K562 (cell line): ENCODE measurements at regions not wholly inside any gene's neighbourhood (a gene's known extent, or its start where the extent isn't known, plus 50 kb on each side); places are given as distances from the start of the nearest gene placed in this dataset.

Source experiments
- ATF7 ChIP-seq: fragments of 450-650 bp; IDR thresholded peaks from 2 replicates; pipeline ENCODE4 v1.7.1; 2014; ENCODE audit warnings: mild to moderate bottlenecking, moderate library complexity
- CBFA2T2 ChIP-seq: fragments of 450-650 bp; conservative IDR thresholded peaks from 2 replicates; pipeline ENCODE4 v1.6.1; 2017; ENCODE audit warnings: mild to moderate bottlenecking
- CEBPB ChIP-seq: fragments of 450-650 bp; IDR thresholded peaks from 2 replicates; pipeline ENCODE4 v1.6.1; 2016; ENCODE audit warnings: missing genetic modification characterization, missing compliant biosample characterization
- JUND ChIP-seq, 2 experiments: IDR thresholded peaks; 2 replicates in 1 of 2; 3 replicates in 1 of 2; pipeline ENCODE4 v1.6.1; 2011; ENCODE audit warnings: borderline replicate concordance in 2 of 2, low read depth in 2 of 2, low read length in 2 of 2, improper control_type of control experiment in 1 of 2, missing biosample characterization in 1 of 2, missing genetic modification characterization in 1 of 2, missing genetic modification reagents in 1 of 2
- NFYB ChIP-seq: IDR thresholded peaks from 2 replicates; pipeline ENCODE4 v1.6.1; 2011; ENCODE audit warnings: mild to moderate bottlenecking, moderate library complexity; ENCODE audit not compliant: insufficient read length; ENCODE audit errors: extremely low read depth
- SOX6 ChIP-seq: fragments of 450-650 bp; IDR thresholded peaks from 2 replicates; pipeline ENCODE4 v1.6.1; 2014; ENCODE audit warnings: mild to moderate bottlenecking
- SRF ChIP-seq, 2 experiments: fragments of 250-450, 450-650 bp in 1 of 2; sonication (Bioruptor Pico) in 1 of 2; sonication (generic) in 1 of 2; formaldehyde crosslinking; IDR thresholded peaks; 2 replicates each; pipeline versions ENCODE4 v1.5.0 to v1.5.1; 2020 to 2022; ENCODE audit warnings: mild to moderate bottlenecking in 1 of 2, missing genetic modification reagents in 1 of 2
- TCF7 ChIP-seq: sonication (generic); IDR thresholded peaks from 2 replicates; pipeline ENCODE4 v1.6.1; 2016; ENCODE audit warnings: antibody characterized with exemption, borderline replicate concordance
- TEAD4 ChIP-seq, 2 experiments: sonication (generic) in 1 of 2; formaldehyde crosslinking in 1 of 2; IDR thresholded peaks; 2 replicates each; pipeline versions ENCODE4 v1.6.1 to v1.8.0; 2012 to 2022; ENCODE audit warnings: borderline replicate concordance in 1 of 2, inconsistent platforms in 1 of 2, low read length in 1 of 2, mild to moderate bottlenecking in 1 of 2, missing genetic modification reagents in 1 of 2
- ZBTB12 ChIP-seq: fragments of 250-450 bp; sonication (Bioruptor Pico); IDR thresholded peaks from 2 replicates; pipeline ENCODE4 v1.4.0; 2020
- ZBTB40 ChIP-seq, 2 experiments: fragments of 450-650 bp in 1 of 2; sonication (generic) in 1 of 2; formaldehyde crosslinking in 1 of 2; IDR thresholded peaks; 2 replicates each; pipeline versions ENCODE4 v1.7.1 to v1.9.0; 2016 to 2022; ENCODE audit warnings: inconsistent platforms in 1 of 2, mild to moderate bottlenecking in 1 of 2, missing genetic modification reagents in 1 of 2
- ZNF174 ChIP-seq: fragments of 250-450 bp; sonication (Bioruptor Pico); IDR thresholded peaks from 2 replicates; pipeline ENCODE4 v1.4.0; 2020; ENCODE audit warnings: mild to moderate bottlenecking
- ZNF592 ChIP-seq: fragments of 450-650 bp; IDR thresholded peaks from 2 replicates; pipeline ENCODE4 v1.6.1; 2017; ENCODE audit warnings: antibody characterized with exemption, mild to moderate bottlenecking

- no peak for TF ChIP-seq ZBTB40 (IDR thresholded peaks at IDR 0.05)
- no peak for TF ChIP-seq ZBTB40 (CRISPR knock-in tag; IDR thresholded peaks at IDR 0.05)
- 0 out of 2 replicates have a peak, but pooled peaks have one; percentile 23 for TF ChIP-seq ATF7
- TF ChIP-seq CBFA2T2, result peak; percentile 37
- no peak for TF ChIP-seq ZBTB12 (CRISPR knock-in tag)
- 0 out of 2 replicates have a peak, but pooled peaks have one; percentile 19 for TF ChIP-seq ZNF592
- TF ChIP-seq NFYB, result peak; percentile 33
- peak; percentile 83 for TF ChIP-seq CEBPB (tag)
- TF ChIP-seq JUND (IDR thresholded peaks at IDR 0.05; ENCODE audit: borderline replicate concordance, low read depth, low read length), result no peak; the same call in 1 of the 2 replicates
- 0 out of 3 replicates have a peak, but pooled peaks have one; percentile 15 for TF ChIP-seq JUND (tag; IDR thresholded peaks at IDR 0.05; ENCODE audit: borderline replicate concordance, low read depth, low read length)
- no peak for TF ChIP-seq SRF (CRISPR knock-in tag; IDR thresholded peaks at IDR 0.05)
- TF ChIP-seq TEAD4 (IDR thresholded peaks at IDR 0.05; ENCODE audit: low read length), result peak; percentile 41; the same call in 1 of the 2 replicates
- TF ChIP-seq TEAD4 (CRISPR knock-in tag; IDR thresholded peaks at IDR 0.05; ENCODE audit: borderline replicate concordance), result no peak
- peak; percentile 53 for TF ChIP-seq SOX6
- no peak for TF ChIP-seq TCF7
- no peak for TF ChIP-seq ZNF174 (CRISPR knock-in tag)
Observed at GRCh38 chr3:124579641-124580040, 150.6 kb upstream of the UMPS start (continued).
